Testis (tissue), 2 donors: ENCODE measurements at regions not wholly inside any gene's neighbourhood (a gene's known extent, or its start where the extent isn't known, plus 50 kb on each side); places are given as distances from the start of the nearest gene placed in this dataset.

Experiments
- DNase-seq: peaks from one replicate; pipeline ENCODE4 v3.0.0-alpha.2; 2019
- H3K27ac ChIP-seq, 2 donors: fragments of 200-600 bp; sonication (generic); one replicate each; pipeline ENCODE4 v1.5.1; 2019
- H3K27me3 ChIP-seq: fragments of 200-600 bp; sonication (generic); one replicate; pipeline ENCODE4 v1.5.1; 2019
- H3K36me3 ChIP-seq: fragments of 200-600 bp; sonication (generic); one replicate; pipeline ENCODE4 v1.5.1; 2017; ENCODE audit warnings: low read depth; ENCODE audit errors: missing control alignments
- H3K4me1 ChIP-seq: fragments of 200-600 bp; sonication (generic); one replicate; pipeline ENCODE4 v1.5.1; 2019
- H3K4me3 ChIP-seq, 2 donors: fragments of 200-600 bp; sonication (generic); one replicate each; pipeline ENCODE4 v1.5.1; 2017 to 2019
- H3K9me3 ChIP-seq: fragments of 200-600 bp; sonication (generic); one replicate; pipeline ENCODE4 v1.5.1; 2017
- CTCF ChIP-seq, 3 experiments: fragments of 450-650 bp in 2 of 3; fragments of 200-600 bp in 1 of 3; sonication (generic) in 1 of 3; IDR thresholded peaks; one replicate each; pipeline ENCODE4 v1.5.1; 2016 to 2019; ENCODE audit warnings: antibody characterized with exemption in 3 of 3, mild to moderate bottlenecking in 2 of 3, moderate library complexity in 1 of 3
- POLR2A ChIP-seq: fragments of 450-650 bp; IDR thresholded peaks from one replicate; pipeline ENCODE4 v1.6.1; 2017; ENCODE audit warnings: antibody characterized with exemption, mild to moderate bottlenecking, moderate library complexity
- whole genome bisulfite sequencing, 2 donors: methylation state at CpG; one replicate each; pipeline ENCODE4 v1.1.5; 2018; 5-methylcytosine and 5-hydroxymethylcytosine counted together
- intact Hi-C: fragments of 100-400 bp; cut with DNase I; formaldehyde crosslinking; loops from one replicate; pipeline ENCODE4 v1.15.1; 2023; ENCODE audit warnings: low total_unique reads

DNA sequence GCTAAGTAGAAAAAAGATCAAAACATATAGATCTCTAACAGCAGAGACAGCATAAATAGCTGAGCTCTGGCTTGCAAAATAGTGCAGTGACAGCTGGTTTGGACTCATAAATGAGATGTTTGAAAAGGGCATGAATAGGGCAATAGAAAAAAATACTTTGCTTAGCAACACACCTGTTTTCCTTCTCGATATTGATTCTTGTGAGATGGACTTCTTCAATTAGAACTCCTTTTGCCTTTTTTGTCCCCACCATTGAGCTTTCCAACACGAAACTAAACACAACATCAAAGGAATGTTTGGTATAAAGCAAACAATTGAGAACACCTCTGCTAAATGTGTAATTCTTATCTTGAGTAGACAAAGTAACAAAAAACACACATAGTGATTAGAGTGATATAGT is 726.3 kb downstream of the RAPGEF2 start:
- Histone ChIP-seq H3K4me3 (no peak overlapping the region), H3K36me3 (no peaks in the 10 kb centered on the region), H3K4me1 (no peaks in the 10 kb centered on the region), H3K27ac (no peak overlapping the region), H3K27me3 (no peaks in the 10 kb centered on the region), H3K9me3 (no peaks in the 10 kb centered on the region)
- intact Hi-C loops = no loop called here
- DNase-seq = no peak
- WGBS, 2 donors = 68 to 70% methylated on average over 2 of the region's 2 CpGs
- TF ChIP-seq POLR2A (no peak), CTCF (IDR thresholded peaks at IDR 0.05) (no peak)

- no peak for DNase-seq
- WGBS, 2 donors = 67 to 84% methylated on average over 3 of the region's 3 CpGs
- TF ChIP-seq POLR2A (no peak), CTCF (IDR thresholded peaks at IDR 0.05) (no peak)
- Histone ChIP-seq H3K36me3 (no peaks in the 10 kb centered on the region), H3K4me1 (no peaks in the 10 kb centered on the region), H3K27me3 (no peaks in the 10 kb centered on the region), H3K4me3 (no peak overlapping the region), H3K27ac (no peak overlapping the region), H3K9me3 (no peaks in the 10 kb centered on the region)
- intact Hi-C loops = no loop called here
These were observed 734.2 kb downstream of the RAPGEF2 start for GRCh38 chr4:159837071-159837470.

- intact Hi-C loops = no loop called here
- Histone ChIP-seq H3K4me3 (no peak overlapping the region), H3K4me1 (no peaks in the 10 kb centered on the region), H3K27ac (no peak overlapping the region), H3K9me3 (no peaks in the 10 kb centered on the region), H3K27me3 (no peaks in the 10 kb centered on the region), H3K36me3 (no peaks in the 10 kb centered on the region)
- DNase-seq = no peak
- 69 to 77% methylated on average over 1 of the region's 1 CpG for WGBS, 2 donors
- TF ChIP-seq POLR2A = no peak
- TF ChIP-seq CTCF (IDR thresholded peaks at IDR 0.05) = no peak
These were observed 752.9 kb downstream of the RAPGEF2 start for GRCh38 chr4:159855731-159856130.

- no peaks in the 10 kb centered on the region for H3K27me3 ChIP-seq
- no peak overlapping the region for H3K27ac ChIP-seq
- no peak for TF ChIP-seq POLR2A
- TF ChIP-seq CTCF (IDR thresholded peaks at IDR 0.05) = no peak
- H3K4me3 ChIP-seq = no peak overlapping the region
- WGBS, 2 donors = 64 to 70% methylated on average over 5 of the region's 5 CpGs
- no peaks in the 10 kb centered on the region for H3K4me1 ChIP-seq
- intact Hi-C loops = no loop called here
- H3K36me3 ChIP-seq = no peaks in the 10 kb centered on the region
- no peaks in the 10 kb centered on the region for H3K9me3 ChIP-seq
- no peak for DNase-seq
These were observed 753.6 kb downstream of the RAPGEF2 start for GRCh38 chr4:159856451-159856850.

GRCh38 chr4:159859656-159860148 is 756.8 kb downstream of the RAPGEF2 start:
- Histone ChIP-seq H3K27me3 (no peaks in the 10 kb centered on the region), H3K36me3 (no peaks in the 10 kb centered on the region), H3K27ac (no peak overlapping the region), H3K4me3 (no peak overlapping the region), H3K4me1 (no peaks in the 10 kb centered on the region), H3K9me3 (no peaks in the 10 kb centered on the region)
- no peak for DNase-seq
- intact Hi-C loops = no loop called here
- no peak for TF ChIP-seq CTCF (IDR thresholded peaks at IDR 0.05)
- TF ChIP-seq POLR2A = no peak
- WGBS, 2 donors = 93 to 97% methylated on average over 4 of the region's 4 CpGs
